ENCODE measurements at regions not wholly inside any gene's neighbourhood (a gene's known extent, or its start where the extent isn't known, plus 50 kb on each side); places are given as distances from the start of the nearest gene placed in this dataset.

DNA sequence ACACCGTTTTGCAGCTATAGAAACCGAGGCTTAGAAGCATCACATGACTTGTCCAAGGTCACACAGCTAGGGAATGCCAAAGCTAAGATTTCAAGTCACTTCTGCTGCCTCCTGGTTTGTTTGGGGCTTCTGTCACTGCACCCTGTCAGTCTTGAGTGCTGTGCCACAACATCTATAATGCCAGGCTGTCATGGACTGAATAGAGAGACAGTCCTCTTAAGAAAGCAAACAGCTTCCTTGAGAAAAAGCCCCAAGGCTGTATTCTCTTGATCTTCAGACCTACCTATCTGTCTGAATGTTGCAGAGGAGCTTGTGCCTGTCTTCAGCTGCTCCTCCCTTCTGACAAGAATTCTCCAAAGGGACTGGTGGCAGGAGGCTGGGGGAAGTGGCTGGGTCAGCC, 81.6 kb downstream of the OLFM4 start:
- no peak for TF ChIP-seq POLR2A (IDR thresholded peaks at IDR 0.05)
- TF ChIP-seq, protein P1, sequence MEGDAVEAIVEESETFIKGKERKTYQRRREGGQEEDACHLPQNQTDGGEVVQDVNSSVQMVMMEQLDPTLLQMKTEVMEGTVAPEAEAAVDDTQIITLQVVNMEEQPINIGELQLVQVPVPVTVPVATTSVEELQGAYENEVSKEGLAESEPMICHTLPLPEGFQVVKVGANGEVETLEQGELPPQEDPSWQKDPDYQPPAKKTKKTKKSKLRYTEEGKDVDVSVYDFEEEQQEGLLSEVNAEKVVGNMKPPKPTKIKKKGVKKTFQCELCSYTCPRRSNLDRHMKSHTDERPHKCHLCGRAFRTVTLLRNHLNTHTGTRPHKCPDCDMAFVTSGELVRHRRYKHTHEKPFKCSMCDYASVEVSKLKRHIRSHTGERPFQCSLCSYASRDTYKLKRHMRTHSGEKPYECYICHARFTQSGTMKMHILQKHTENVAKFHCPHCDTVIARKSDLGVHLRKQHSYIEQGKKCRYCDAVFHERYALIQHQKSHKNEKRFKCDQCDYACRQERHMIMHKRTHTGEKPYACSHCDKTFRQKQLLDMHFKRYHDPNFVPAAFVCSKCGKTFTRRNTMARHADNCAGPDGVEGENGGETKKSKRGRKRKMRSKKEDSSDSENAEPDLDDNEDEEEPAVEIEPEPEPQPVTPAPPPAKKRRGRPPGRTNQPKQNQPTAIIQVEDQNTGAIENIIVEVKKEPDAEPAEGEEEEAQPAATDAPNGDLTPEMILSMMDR (IDR thresholded peaks at IDR 0.05) = no peak
